ENCODE measurements at regions not wholly inside any gene's neighbourhood (a gene's known extent, or its start where the extent isn't known, plus 50 kb on each side); places are given as distances from the start of the nearest gene placed in this dataset.

- TF ChIP-seq CTCF (IDR thresholded peaks at IDR 0.05; ENCODE audit: low read depth, low read length, poor library complexity, severe bottlenecking) (no peak), EZH2phosphoT487 (IDR thresholded peaks at IDR 0.05; ENCODE audit: borderline replicate concordance, low read length) (no peak)
- H3K4me1 ChIP-seq (ENCODE audit: control insufficient read depth, low read length), result no peaks in the 10 kb centered on the region
- no peaks in the 10 kb centered on the region for H3K79me2 ChIP-seq (ENCODE audit: control insufficient read depth, low read length)
- no peaks in the 10 kb centered on the region for H3F3A ChIP-seq (ENCODE audit: control insufficient read depth, insufficient read depth)
- no peaks in the 10 kb centered on the region for H3K36me3 ChIP-seq (ENCODE audit: control insufficient read depth, low read length)
- no peaks in the 10 kb centered on the region for H4K20me1 ChIP-seq (ENCODE audit: control insufficient read depth, insufficient read depth, low read depth, low read length)
- H3K4me3 ChIP-seq (ENCODE audit: low read length), result no peak overlapping the region
- peaks cover 7% of the 10 kb centered on the region; the same call in 1 of the 2 replicates for H3K9me3 ChIP-seq (ENCODE audit: control insufficient read depth, insufficient read depth, low read length)
- H3K9me2 ChIP-seq (replicated peaks; ENCODE audit: control insufficient read depth, low read length), result no peaks in the 10 kb centered on the region
- H3K27ac ChIP-seq (ENCODE audit: low read depth, low read length), result no peak overlapping the region
- H3K27me3 ChIP-seq (ENCODE audit: control insufficient read depth, low read length), result no peaks in the 10 kb centered on the region
- H3K4me2 ChIP-seq (ENCODE audit: low read length), result no peak overlapping the region
These were observed 168.9 kb upstream of the SALL3 start for GRCh38 chr18:78810706-78811105.

DNA sequence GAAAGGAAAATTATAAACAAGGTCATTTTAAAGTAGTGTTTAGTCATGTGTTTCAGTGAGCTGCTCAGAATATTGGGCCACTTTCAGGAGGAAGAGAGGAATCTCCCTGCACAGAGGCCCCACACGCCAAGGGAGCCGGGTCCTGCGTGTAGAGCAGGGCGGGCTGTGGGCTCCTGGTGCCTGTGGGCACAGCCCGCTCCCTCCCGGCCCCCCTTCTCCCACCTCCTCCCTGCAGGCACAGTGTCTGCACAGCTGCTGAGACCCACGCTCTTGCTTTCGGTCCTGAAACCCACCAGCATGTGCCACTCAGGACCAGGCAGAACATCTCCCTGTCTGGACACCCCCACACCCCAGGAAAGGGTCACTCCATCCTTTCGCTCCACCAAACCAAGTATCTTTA is 167.6 kb upstream of the SALL3 start:
- no peak for TF ChIP-seq EZH2phosphoT487 (IDR thresholded peaks at IDR 0.05; ENCODE audit: borderline replicate concordance, low read length)
- no peak for TF ChIP-seq CTCF (IDR thresholded peaks at IDR 0.05; ENCODE audit: low read depth, low read length, poor library complexity, severe bottlenecking)
- H3K27ac ChIP-seq (ENCODE audit: low read depth, low read length), result no peak overlapping the region

GRCh38 chr18:78813156-78813555 is 166.5 kb upstream of the SALL3 start:
- Histone ChIP-seq H3K36me3 (ENCODE audit: control insufficient read depth, low read length) (no peaks in the 10 kb centered on the region), H3K4me3 (ENCODE audit: low read length) (no peak overlapping the region), H3K9me3 (ENCODE audit: control insufficient read depth, insufficient read depth, low read length) (peaks cover 7% of the 10 kb centered on the region; the same call in 1 of the 2 replicates), H3K4me1 (ENCODE audit: control insufficient read depth, low read length) (no peaks in the 10 kb centered on the region), H3K9me2 (replicated peaks; ENCODE audit: control insufficient read depth, low read length) (no peaks in the 10 kb centered on the region), H3K27me3 (ENCODE audit: control insufficient read depth, low read length) (no peaks in the 10 kb centered on the region), H3K4me2 (ENCODE audit: low read length) (no peak overlapping the region), H3K27ac (ENCODE audit: low read depth, low read length) (no peak overlapping the region), H3F3A (ENCODE audit: control insufficient read depth, insufficient read depth) (no peaks in the 10 kb centered on the region), H3K79me2 (ENCODE audit: control insufficient read depth, low read length) (no peaks in the 10 kb centered on the region), H4K20me1 (ENCODE audit: control insufficient read depth, insufficient read depth, low read depth, low read length) (no peaks in the 10 kb centered on the region)
- TF ChIP-seq EZH2phosphoT487 (IDR thresholded peaks at IDR 0.05; ENCODE audit: borderline replicate concordance, low read length) (no peak), CTCF (IDR thresholded peaks at IDR 0.05; ENCODE audit: low read depth, low read length, poor library complexity, severe bottlenecking) (no peak)

More for the DNA sequence above, 167.6 kb upstream of the SALL3 start:
- no peaks in the 10 kb centered on the region for H3K36me3 ChIP-seq (ENCODE audit: control insufficient read depth, low read length)
- no peaks in the 10 kb centered on the region for H4K20me1 ChIP-seq (ENCODE audit: control insufficient read depth, insufficient read depth, low read depth, low read length)
- no peak overlapping the region for H3K4me3 ChIP-seq (ENCODE audit: low read length)
- H3K27me3 ChIP-seq (ENCODE audit: control insufficient read depth, low read length), result no peaks in the 10 kb centered on the region
- H3F3A ChIP-seq (ENCODE audit: control insufficient read depth, insufficient read depth), result no peaks in the 10 kb centered on the region
- H3K4me1 ChIP-seq (ENCODE audit: control insufficient read depth, low read length), result no peaks in the 10 kb centered on the region
- H3K9me3 ChIP-seq (ENCODE audit: control insufficient read depth, insufficient read depth, low read length), result peaks cover 7% of the 10 kb centered on the region; the same call in 1 of the 2 replicates
- no peaks in the 10 kb centered on the region for H3K79me2 ChIP-seq (ENCODE audit: control insufficient read depth, low read length)
- H3K9me2 ChIP-seq (replicated peaks; ENCODE audit: control insufficient read depth, low read length), result no peaks in the 10 kb centered on the region
- no peak overlapping the region for H3K4me2 ChIP-seq (ENCODE audit: low read length)
